ENCODE measurements at regions not wholly inside any gene's neighbourhood (a gene's known extent, or its start where the extent isn't known, plus 50 kb on each side); places are given as distances from the start of the nearest gene placed in this dataset.

DNA sequence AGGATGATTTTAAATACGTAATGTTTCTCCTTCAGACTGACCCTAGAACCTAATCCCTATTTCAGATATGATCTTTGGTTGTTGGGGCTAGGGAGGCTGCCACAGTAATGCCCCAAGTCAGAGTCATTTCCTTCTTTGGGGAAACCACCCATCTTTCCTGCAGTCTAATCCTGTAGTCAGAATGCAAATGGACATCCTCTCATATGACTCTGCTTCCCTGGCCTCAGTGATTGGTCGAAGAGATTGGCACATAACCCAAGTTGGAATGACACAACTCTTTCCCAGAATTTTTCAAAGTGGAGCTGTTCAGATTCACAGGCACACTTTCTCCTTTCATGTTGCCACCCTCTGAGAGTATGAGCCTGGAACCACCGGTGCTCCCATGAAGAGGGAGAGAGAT, 58.8 kb upstream of the ZNF644 start:
- Histone ChIP-seq H3K4me3 (ENCODE audit: low read length in 2 of 2) (no peak overlapping the region), H3K79me1 (ENCODE audit: low read depth, low read length) (no peaks in the 10 kb centered on the region), H2BK12ac (ENCODE audit: low read length) (no peak overlapping the region), H3K4ac (ENCODE audit: low read length) (no peak overlapping the region), H2BK120ac (ENCODE audit: low read depth, low read length) (no peak overlapping the region), H3K27ac (replicated peaks; ENCODE audit: low read length) (no peak overlapping the region), H2AFZ (ENCODE audit: low read length) (no peak overlapping the region), H3K23ac (ENCODE audit: low read depth, low read length, poor library complexity) (no peak overlapping the region), H2BK15ac (ENCODE audit: low read length) (no peak overlapping the region), H3K18ac (ENCODE audit: low read length) (no peak overlapping the region), H4K91ac (ENCODE audit: low read depth, low read length, poor library complexity) (no peak overlapping the region), H3K36me3 (replicated peaks in 1 of 2; ENCODE audit: control insufficient read depth in 2 of 2, insufficient read depth in 2 of 2, low read length in 2 of 2) (no peaks in the 10 kb centered on the region), H4K8ac (ENCODE audit: low read depth, low read length) (no peak overlapping the region), H3K9ac (ENCODE audit: low read depth, low read length, poor library complexity) (no peak overlapping the region), H3K4me1 (ENCODE audit: control insufficient read depth in 2 of 2, insufficient read depth in 1 of 2, low read depth in 1 of 2, low read length in 2 of 2) (no peaks in the 10 kb centered on the region), H3K9me3 (replicated peaks in 1 of 2; ENCODE audit: control insufficient read depth in 2 of 2, insufficient read depth in 1 of 2, low read depth in 1 of 2, low read length in 2 of 2) (no peaks in the 10 kb centered on the region), H3K14ac (ENCODE audit: low read length) (no peak overlapping the region), H2AK5ac (ENCODE audit: low read depth, low read length) (no peak overlapping the region), H3K27me3 (ENCODE audit: control insufficient read depth in 3 of 3, insufficient read depth in 3 of 3, low read depth in 1 of 3, low read length in 3 of 3) (no peaks in the 10 kb centered on the region), H3K4me2 (ENCODE audit: insufficient read depth, low read length, poor library complexity, severe bottlenecking) (no peak overlapping the region), H2BK5ac (ENCODE audit: low read length) (no peak overlapping the region)
- no peak for DNase-seq (ENCODE audit: low spot score)
- no CpG with 5 or more reads among the region's 3 CpGs for WGBS, 2 donors (ENCODE audit: extremely low coverage in 2 of 2, insufficient read length in 2 of 2, insufficient replicate concordance in 1 of 2)

DNA sequence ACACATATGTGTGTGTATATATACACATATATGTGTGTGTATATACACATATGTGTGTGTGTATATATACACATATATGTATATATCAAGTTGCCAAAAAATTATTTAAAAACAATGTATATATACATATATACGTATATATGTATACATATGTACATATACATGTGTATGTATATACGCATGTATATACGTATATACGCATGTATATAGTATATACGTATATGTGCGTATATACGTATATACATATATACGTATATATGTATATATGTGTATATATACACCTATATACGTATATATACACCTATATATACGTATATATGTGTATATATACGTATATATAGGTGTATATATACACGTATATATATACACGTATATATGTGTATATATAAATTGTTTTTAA, 57.0 kb upstream of the ZNF644 start:
- H2BK15ac ChIP-seq (ENCODE audit: low read length), result no peak overlapping the region
- H3K9me3 ChIP-seq (replicated peaks in 1 of 2; ENCODE audit: control insufficient read depth in 2 of 2, insufficient read depth in 1 of 2, low read depth in 1 of 2, low read length in 2 of 2), result no peaks in the 10 kb centered on the region
- H2BK120ac ChIP-seq (ENCODE audit: low read depth, low read length), result no peak overlapping the region
- H3K27me3 ChIP-seq (ENCODE audit: control insufficient read depth in 3 of 3, insufficient read depth in 3 of 3, low read depth in 1 of 3, low read length in 3 of 3), result no peaks in the 10 kb centered on the region
- H3K18ac ChIP-seq (ENCODE audit: low read length), result no peak overlapping the region
- H3K4me3 ChIP-seq (ENCODE audit: low read length in 2 of 2), result no peak overlapping the region
- H4K8ac ChIP-seq (ENCODE audit: low read depth, low read length), result no peak overlapping the region
- H2AK5ac ChIP-seq (ENCODE audit: low read depth, low read length), result no peak overlapping the region
- no peak overlapping the region for H4K91ac ChIP-seq (ENCODE audit: low read depth, low read length, poor library complexity)
- H3K36me3 ChIP-seq (replicated peaks in 1 of 2; ENCODE audit: control insufficient read depth in 2 of 2, insufficient read depth in 2 of 2, low read length in 2 of 2), result no peaks in the 10 kb centered on the region
- no peaks in the 10 kb centered on the region for H3K79me1 ChIP-seq (ENCODE audit: low read depth, low read length)
- no peak overlapping the region for H2AFZ ChIP-seq (ENCODE audit: low read length)
- H3K4ac ChIP-seq (ENCODE audit: low read length), result no peak overlapping the region
- no peak overlapping the region for H3K27ac ChIP-seq (replicated peaks; ENCODE audit: low read length)
- no peak overlapping the region for H3K23ac ChIP-seq (ENCODE audit: low read depth, low read length, poor library complexity)
- H2BK5ac ChIP-seq (ENCODE audit: low read length), result no peak overlapping the region
- DNase-seq (ENCODE audit: low spot score), result no peak
- no peak overlapping the region for H3K9ac ChIP-seq (ENCODE audit: low read depth, low read length, poor library complexity)
- H3K4me2 ChIP-seq (ENCODE audit: insufficient read depth, low read length, poor library complexity, severe bottlenecking), result no peak overlapping the region
- H2BK12ac ChIP-seq (ENCODE audit: low read length), result no peak overlapping the region
- no peak overlapping the region for H3K14ac ChIP-seq (ENCODE audit: low read length)
- H3K4me1 ChIP-seq (ENCODE audit: control insufficient read depth in 2 of 2, insufficient read depth in 1 of 2, low read depth in 1 of 2, low read length in 2 of 2), result no peaks in the 10 kb centered on the region
- WGBS, 2 donors (ENCODE audit: extremely low coverage in 2 of 2, insufficient read length in 2 of 2, insufficient replicate concordance in 1 of 2), result no CpG with 5 or more reads among the region's 13 CpGs

DNA sequence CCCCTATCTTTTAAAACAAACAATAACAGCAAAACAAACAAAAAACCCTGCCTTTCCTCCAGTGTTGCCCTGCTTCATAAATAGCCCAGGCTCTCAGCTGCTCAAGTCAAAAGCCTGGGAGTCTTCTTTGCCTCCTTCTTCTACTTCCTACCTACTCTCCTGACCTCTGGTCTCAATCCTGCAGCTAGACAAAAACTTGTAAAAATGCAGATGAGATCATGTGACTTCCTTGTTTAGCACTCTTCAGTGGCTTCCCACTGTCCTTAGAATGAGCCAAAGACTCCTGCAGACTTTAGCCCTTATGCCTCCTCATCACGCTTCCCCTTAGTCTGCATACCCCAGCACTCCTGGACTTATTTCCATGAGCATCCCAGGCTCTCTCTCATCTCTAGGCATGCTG, 55.0 kb upstream of the ZNF644 start:
- Histone ChIP-seq H3K4me3 (ENCODE audit: low read length in 2 of 2) (no peak overlapping the region), H3K27me3 (ENCODE audit: control insufficient read depth in 3 of 3, insufficient read depth in 3 of 3, low read depth in 1 of 3, low read length in 3 of 3) (no peaks in the 10 kb centered on the region), H3K18ac (ENCODE audit: low read length) (no peak overlapping the region), H3K4ac (ENCODE audit: low read length) (no peak overlapping the region), H4K91ac (ENCODE audit: low read depth, low read length, poor library complexity) (no peak overlapping the region), H2AK5ac (ENCODE audit: low read depth, low read length) (no peak overlapping the region), H3K23ac (ENCODE audit: low read depth, low read length, poor library complexity) (no peak overlapping the region), H2BK15ac (ENCODE audit: low read length) (no peak overlapping the region), H3K9ac (ENCODE audit: low read depth, low read length, poor library complexity) (no peak overlapping the region), H3K36me3 (replicated peaks in 1 of 2; ENCODE audit: control insufficient read depth in 2 of 2, insufficient read depth in 2 of 2, low read length in 2 of 2) (no peaks in the 10 kb centered on the region), H2BK120ac (ENCODE audit: low read depth, low read length) (no peak overlapping the region), H4K8ac (ENCODE audit: low read depth, low read length) (no peak overlapping the region), H3K4me1 (ENCODE audit: control insufficient read depth in 2 of 2, insufficient read depth in 1 of 2, low read depth in 1 of 2, low read length in 2 of 2) (no peaks in the 10 kb centered on the region), H3K79me1 (ENCODE audit: low read depth, low read length) (no peaks in the 10 kb centered on the region), H2AFZ (ENCODE audit: low read length) (no peak overlapping the region), H3K14ac (ENCODE audit: low read length) (no peak overlapping the region), H3K9me3 (replicated peaks in 1 of 2; ENCODE audit: control insufficient read depth in 2 of 2, insufficient read depth in 1 of 2, low read depth in 1 of 2, low read length in 2 of 2) (no peaks in the 10 kb centered on the region), H2BK12ac (ENCODE audit: low read length) (no peak overlapping the region), H3K4me2 (ENCODE audit: insufficient read depth, low read length, poor library complexity, severe bottlenecking) (no peak overlapping the region), H2BK5ac (ENCODE audit: low read length) (no peak overlapping the region), H3K27ac (replicated peaks; ENCODE audit: low read length) (no peak overlapping the region)
- no peak for DNase-seq (ENCODE audit: low spot score)
- no CpG with 5 or more reads among the region's 1 CpG for WGBS, 2 donors (ENCODE audit: extremely low coverage in 2 of 2, insufficient read length in 2 of 2, insufficient replicate concordance in 1 of 2)

DNA sequence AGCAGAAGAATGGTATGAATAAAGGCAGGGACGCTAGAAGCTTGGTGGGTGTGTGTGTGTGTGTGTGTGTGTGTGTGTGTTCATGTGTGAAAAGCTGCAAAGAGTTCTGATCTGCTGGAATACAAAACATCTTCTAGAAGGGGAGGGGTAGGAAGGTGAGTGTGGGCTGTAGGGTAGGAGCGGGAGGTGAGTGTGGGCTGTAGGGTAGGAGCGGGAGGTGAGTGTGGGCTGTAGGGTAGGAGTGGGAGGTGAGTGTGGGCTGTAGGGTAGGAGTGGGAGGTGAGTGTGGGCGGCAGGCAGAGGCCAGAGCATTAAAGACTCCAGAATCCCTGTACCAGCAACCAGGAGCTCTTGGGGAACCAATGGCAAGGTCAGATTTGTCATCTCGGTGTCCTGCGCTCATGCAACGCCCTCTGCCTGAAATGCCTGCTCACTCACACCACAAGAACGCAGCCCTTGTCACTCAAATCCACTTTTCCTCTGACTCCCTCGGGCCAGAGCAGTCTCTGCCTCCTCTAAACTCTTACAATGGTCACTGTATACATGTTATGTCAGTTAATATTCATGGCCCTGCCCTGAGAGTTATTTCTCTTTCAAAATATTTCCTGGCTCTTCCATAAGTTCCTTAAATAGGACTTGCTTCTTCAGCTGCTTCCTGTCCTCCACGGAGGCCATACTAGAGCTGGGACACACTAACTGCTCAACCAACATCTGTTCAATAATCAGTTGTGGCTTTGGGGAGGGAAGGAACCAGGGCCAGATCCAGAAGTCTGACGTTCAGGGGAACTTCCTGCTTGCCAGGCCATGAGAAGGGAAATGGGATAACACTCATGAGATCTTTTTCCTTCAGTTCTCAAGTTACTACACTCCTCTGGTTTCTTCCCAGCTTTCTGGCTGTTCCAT, 53.6 kb upstream of the ZNF644 start:
- Histone ChIP-seq H3K18ac (ENCODE audit: low read length) (peak overlapping the region; percentile 35), H3K27me3 (ENCODE audit: control insufficient read depth in 3 of 3, insufficient read depth in 3 of 3, low read depth in 1 of 3, low read length in 3 of 3) (no peaks in the 10 kb centered on the region), H3K9me3 (replicated peaks in 1 of 2; ENCODE audit: control insufficient read depth in 2 of 2, insufficient read depth in 1 of 2, low read depth in 1 of 2, low read length in 2 of 2) (no peaks in the 10 kb centered on the region), H2AFZ (ENCODE audit: low read length) (no peak overlapping the region), H2BK12ac (ENCODE audit: low read length) (no peak overlapping the region), H3K79me1 (ENCODE audit: low read depth, low read length) (no peaks in the 10 kb centered on the region), H3K4me1 (ENCODE audit: control insufficient read depth in 2 of 2, insufficient read depth in 1 of 2, low read depth in 1 of 2, low read length in 2 of 2) (no peaks in the 10 kb centered on the region), H3K23ac (ENCODE audit: low read depth, low read length, poor library complexity) (no peak overlapping the region), H3K36me3 (replicated peaks in 1 of 2; ENCODE audit: control insufficient read depth in 2 of 2, insufficient read depth in 2 of 2, low read length in 2 of 2) (no peaks in the 10 kb centered on the region), H3K4ac (ENCODE audit: low read length) (no peak overlapping the region), H2AK5ac (ENCODE audit: low read depth, low read length) (no peak overlapping the region), H3K9ac (ENCODE audit: low read depth, low read length, poor library complexity) (no peak overlapping the region), H2BK15ac (ENCODE audit: low read length) (peak overlapping the region; percentile 15), H3K4me3 (ENCODE audit: low read length in 2 of 2) (no peak overlapping the region), H3K4me2 (ENCODE audit: insufficient read depth, low read length, poor library complexity, severe bottlenecking) (no peak overlapping the region), H2BK120ac (ENCODE audit: low read depth, low read length) (no peak overlapping the region), H4K8ac (ENCODE audit: low read depth, low read length) (no peak overlapping the region), H3K14ac (ENCODE audit: low read length) (no peak overlapping the region), H3K27ac (replicated peaks; ENCODE audit: low read length) (no peak overlapping the region), H2BK5ac (ENCODE audit: low read length) (no peak overlapping the region), H4K91ac (ENCODE audit: low read depth, low read length, poor library complexity) (no peak overlapping the region)
- no CpG with 5 or more reads among the region's 11 CpGs for WGBS, 2 donors (ENCODE audit: extremely low coverage in 2 of 2, insufficient read length in 2 of 2, insufficient replicate concordance in 1 of 2)
- DNase-seq (ENCODE audit: low spot score), result no peak
